HEK293 (cell line): ENCODE measurements at regions not wholly inside any gene's neighbourhood (a gene's known extent, or its start where the extent isn't known, plus 50 kb on each side); places are given as distances from the start of the nearest gene placed in this dataset.

Experiments used
- CTCF ChIA-PET: fragments of 350-600 bp; formaldehyde crosslinking; extraction: SDS; loops from one replicate; lab custom pipeline; 2021; ENCODE audit warnings: antibody characterized with exemption; lab: Yijun Ruan, JAX
- POLR2A ChIA-PET: fragments of 300-600 bp; formaldehyde crosslinking; extraction: SDS; loops from one replicate; lab custom pipeline; 2020; ENCODE audit warnings: antibody characterized with exemption, inconsistent platforms; lab: Yijun Ruan, JAX
- H3K27ac ChIP-seq: fragments of 200-500 bp; sonication (Bioruptor generic); 2 replicates; pipeline ENCODE4 v1.5.1; 2014; ENCODE audit warnings: low read depth, low read length, control low read depth, inconsistent platforms; ENCODE audit errors: extremely low read depth
- H3K36me3 ChIP-seq, 2 experiments: fragments of 200-500 bp in 1 of 2; sonication (Bioruptor generic) in 1 of 2; 1 replicate in 1 of 2; 2 replicates in 1 of 2; pipeline ENCODE4 v1.5.1; 2014 to 2017; ENCODE audit warnings: inconsistent platforms in 2 of 2, low read length in 2 of 2; ENCODE audit not compliant: control insufficient read depth in 2 of 2, insufficient read depth in 1 of 2
- H3K4me1 ChIP-seq: fragments of 200-500 bp; sonication (Bioruptor generic); 2 replicates; pipeline ENCODE4 v1.5.1; 2014; ENCODE audit warnings: mild to moderate bottlenecking, low read length, inconsistent platforms; ENCODE audit not compliant: control insufficient read depth, insufficient read depth
- H3K4me3 ChIP-seq: 2 replicates; pipeline ENCODE4 v1.5.1; 2011; ENCODE audit warnings: low read depth, mild to moderate bottlenecking, control low read depth, low read length, moderate library complexity
- H3K9me3 ChIP-seq: fragments of 200-500 bp; sonication (Bioruptor generic); 2 replicates; pipeline ENCODE4 v1.5.1; 2014; ENCODE audit warnings: low read depth, low read length, inconsistent platforms; ENCODE audit not compliant: control insufficient read depth, insufficient read depth
- GLIS2 ChIP-seq: fragments of 450-650 bp; formaldehyde crosslinking; IDR thresholded peaks from 2 replicates; pipeline ENCODE4 v1.5.1; 2016; ENCODE audit warnings: missing biosample characterization, missing genetic modification characterization
- KLF16 ChIP-seq: fragments of 450-650 bp; formaldehyde crosslinking; IDR thresholded peaks from 2 replicates; pipeline ENCODE4 v1.5.1; 2017; ENCODE audit warnings: missing biosample characterization, missing genetic modification characterization
- MYNN ChIP-seq: fragments of 450-650 bp; formaldehyde crosslinking; IDR thresholded peaks from 2 replicates; pipeline ENCODE4 v1.5.1; 2016; ENCODE audit warnings: missing biosample characterization, missing genetic modification characterization, borderline replicate concordance
- OVOL3 ChIP-seq: fragments of 450-650 bp; formaldehyde crosslinking; IDR thresholded peaks from 2 replicates; pipeline ENCODE4 v1.5.1; 2016; ENCODE audit warnings: missing biosample characterization, missing genetic modification characterization
- YY2 ChIP-seq: fragments of 450-650 bp; formaldehyde crosslinking; IDR thresholded peaks from 2 replicates; pipeline ENCODE4 v1.5.1; 2016; ENCODE audit warnings: missing biosample characterization, missing genetic modification characterization
- ZBTB21 ChIP-seq: fragments of 450-650 bp; formaldehyde crosslinking; IDR thresholded peaks from 2 replicates; pipeline ENCODE4 v1.5.1; 2017; ENCODE audit warnings: missing biosample characterization, missing genetic modification characterization
- ZNF140 ChIP-seq: fragments of 450-650 bp; formaldehyde crosslinking; IDR thresholded peaks from 2 replicates; pipeline ENCODE4 v1.5.1; 2016; ENCODE audit warnings: missing biosample characterization, missing genetic modification characterization
- ZNF157 ChIP-seq: fragments of 450-650 bp; formaldehyde crosslinking; IDR thresholded peaks from 2 replicates; pipeline ENCODE4 v1.5.1; 2016; ENCODE audit warnings: missing biosample characterization, missing genetic modification characterization
- ZNF169 ChIP-seq: fragments of 450-650 bp; formaldehyde crosslinking; IDR thresholded peaks from 2 replicates; pipeline ENCODE4 v1.5.1; 2016; ENCODE audit warnings: missing biosample characterization, missing genetic modification characterization
- ZNF184 ChIP-seq: fragments of 450-650 bp; IDR thresholded peaks from 2 replicates; pipeline ENCODE4 v1.5.1; 2018; ENCODE audit warnings: missing biosample characterization, mild to moderate bottlenecking, missing genetic modification characterization
- ZNF211 ChIP-seq: fragments of 450-650 bp; formaldehyde crosslinking; IDR thresholded peaks from 2 replicates; pipeline ENCODE4 v1.5.1; 2016; ENCODE audit warnings: low read depth, missing biosample characterization, missing genetic modification characterization
- ZNF350 ChIP-seq: fragments of 450-650 bp; formaldehyde crosslinking; IDR thresholded peaks from 2 replicates; pipeline ENCODE4 v1.5.0; 2017; ENCODE audit warnings: missing biosample characterization, mild to moderate bottlenecking, missing genetic modification characterization
- ZNF354C ChIP-seq: fragments of 450-650 bp; formaldehyde crosslinking; IDR thresholded peaks from 2 replicates; pipeline ENCODE4 v1.5.1; 2016; ENCODE audit warnings: missing biosample characterization, missing genetic modification characterization, low read depth, borderline replicate concordance
- ZNF433 ChIP-seq: fragments of 450-650 bp; formaldehyde crosslinking; IDR thresholded peaks from 2 replicates; pipeline ENCODE4 v1.5.1; 2016; ENCODE audit warnings: missing biosample characterization, missing genetic modification characterization, low read depth
- ZNF558 ChIP-seq: fragments of 450-650 bp; formaldehyde crosslinking; IDR thresholded peaks from 2 replicates; pipeline ENCODE4 v1.5.1; 2016; ENCODE audit warnings: missing biosample characterization, missing genetic modification characterization
- ZNF596 ChIP-seq: fragments of 450-650 bp; IDR thresholded peaks from 2 replicates; pipeline ENCODE4 v1.5.0; 2018; ENCODE audit warnings: missing biosample characterization, mild to moderate bottlenecking, missing genetic modification characterization, moderate library complexity
- ZNF701 ChIP-seq: fragments of 450-650 bp; formaldehyde crosslinking; IDR thresholded peaks from 2 replicates; pipeline ENCODE4 v1.5.1; 2016; ENCODE audit warnings: missing biosample characterization, missing genetic modification characterization
- TF ChIP-seq, protein P1 (sequence below): fragments of 450-650 bp; formaldehyde crosslinking; IDR thresholded peaks from 2 replicates; pipeline ENCODE4 v1.5.1; 2016; ENCODE audit warnings: missing biosample characterization, missing genetic modification characterization
- TF ChIP-seq, protein P2 (sequence below): fragments of 450-650 bp; formaldehyde crosslinking; IDR thresholded peaks from 2 replicates; pipeline ENCODE4 v1.5.1; 2016; ENCODE audit warnings: missing biosample characterization, missing genetic modification characterization, low read depth
- TF ChIP-seq, protein P3 (sequence below): fragments of 450-650 bp; formaldehyde crosslinking; IDR thresholded peaks from 2 replicates; pipeline ENCODE4 v1.5.1; 2016; ENCODE audit warnings: missing biosample characterization, missing genetic modification characterization
- TF ChIP-seq, protein P4 (sequence below): fragments of 450-650 bp; formaldehyde crosslinking; conservative IDR thresholded peaks from 2 replicates; pipeline ENCODE4 v1.5.1; 2016; ENCODE audit warnings: low read depth, missing biosample characterization, missing genetic modification characterization
- TF ChIP-seq, protein P5 (sequence below): fragments of 450-650 bp; formaldehyde crosslinking; IDR thresholded peaks from 2 replicates; pipeline ENCODE4 v1.5.1; 2016; ENCODE audit warnings: missing biosample characterization, missing genetic modification characterization

DNA sequence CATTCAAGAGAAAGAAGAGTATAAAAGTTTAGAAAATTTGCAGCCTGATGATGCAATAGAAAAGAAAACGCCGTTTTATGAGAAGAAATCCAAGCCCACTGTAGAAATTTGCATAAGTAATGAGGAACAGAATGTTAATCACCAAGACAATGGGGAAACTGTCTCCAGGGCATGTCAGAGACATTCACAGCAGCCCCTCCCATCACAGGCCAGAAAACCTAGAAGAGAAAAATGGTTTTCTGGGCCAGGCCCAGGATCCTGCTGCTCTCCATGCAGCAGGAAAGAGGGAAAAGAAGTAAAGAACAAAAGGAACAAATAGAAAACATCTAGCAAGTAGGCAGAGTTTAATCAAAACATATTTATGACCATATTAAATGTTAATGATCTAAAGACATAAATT lies 119.0 kb downstream of the ANKRD50 start (continued):
- TF ChIP-seq, protein P1, sequence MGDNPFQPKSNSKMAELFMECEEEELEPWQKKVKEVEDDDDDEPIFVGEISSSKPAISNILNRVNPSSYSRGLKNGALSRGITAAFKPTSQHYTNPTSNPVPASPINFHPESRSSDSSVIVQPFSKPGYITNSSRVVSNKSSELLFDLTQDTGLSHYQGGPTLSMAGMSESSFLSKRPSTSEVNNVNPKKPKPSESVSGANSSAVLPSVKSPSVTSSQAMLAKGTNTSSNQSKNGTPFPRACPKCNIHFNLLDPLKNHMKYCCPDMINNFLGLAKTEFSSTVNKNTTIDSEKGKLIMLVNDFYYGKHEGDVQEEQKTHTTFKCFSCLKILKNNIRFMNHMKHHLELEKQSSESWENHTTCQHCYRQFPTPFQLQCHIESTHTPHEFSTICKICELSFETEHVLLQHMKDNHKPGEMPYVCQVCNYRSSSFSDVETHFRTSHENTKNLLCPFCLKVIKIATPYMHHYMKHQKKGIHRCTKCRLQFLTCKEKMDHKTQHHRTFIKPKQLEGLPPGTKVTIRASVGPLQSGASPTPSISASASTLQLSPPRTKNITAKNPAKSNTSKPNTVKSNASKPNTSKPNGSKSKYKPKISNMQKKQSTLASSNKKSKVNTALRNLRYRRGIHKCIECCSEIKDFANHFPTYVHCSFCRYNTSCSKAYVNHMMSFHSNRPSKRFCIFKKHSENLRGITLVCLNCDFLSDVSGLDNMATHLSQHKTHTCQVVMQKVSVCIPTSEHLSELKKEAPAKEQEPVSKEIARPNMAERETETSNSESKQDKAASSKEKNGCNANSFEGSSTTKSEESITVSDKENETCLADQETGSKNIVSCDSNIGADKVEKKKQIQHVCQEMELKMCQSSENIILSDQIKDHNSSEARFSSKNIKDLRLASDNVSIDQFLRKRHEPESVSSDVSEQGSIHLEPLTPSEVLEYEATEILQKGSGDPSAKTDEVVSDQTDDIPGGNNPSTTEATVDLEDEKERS (tag by site-specific recombination) = no peak

DNA sequence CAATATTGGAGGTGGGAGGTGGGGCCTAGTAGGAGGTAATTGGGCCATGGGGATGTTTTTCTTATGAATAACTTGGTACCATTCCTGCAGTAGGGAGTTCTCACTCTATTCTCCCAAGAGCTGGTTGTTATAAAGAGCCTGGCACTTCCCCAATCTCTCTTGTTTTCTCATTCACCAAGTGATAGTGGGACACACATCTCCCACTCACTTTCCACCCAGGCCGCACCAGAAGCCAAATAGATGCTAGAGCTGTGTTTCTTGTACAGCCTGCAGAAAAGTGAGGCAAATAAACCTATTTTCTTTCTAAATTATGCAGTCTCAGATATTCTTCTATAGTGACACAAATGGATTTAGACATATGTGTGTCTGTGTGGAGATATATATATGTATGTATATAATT lies 117.6 kb downstream of the ANKRD50 start:
- Histone ChIP-seq H3K4me3 (no peak overlapping the region), H3K9me3 (no peaks in the 10 kb centered on the region), H3K27ac (no peak overlapping the region), H3K4me1 (no peaks in the 10 kb centered on the region), H3K36me3 (no peaks in the 10 kb centered on the region)
- no peak for TF ChIP-seq GLIS2
- no peak for TF ChIP-seq ZNF211
- no peak for TF ChIP-seq ZNF140
- TF ChIP-seq ZNF596 (tag by site-specific recombination) = no peak
- TF ChIP-seq, protein P2, sequence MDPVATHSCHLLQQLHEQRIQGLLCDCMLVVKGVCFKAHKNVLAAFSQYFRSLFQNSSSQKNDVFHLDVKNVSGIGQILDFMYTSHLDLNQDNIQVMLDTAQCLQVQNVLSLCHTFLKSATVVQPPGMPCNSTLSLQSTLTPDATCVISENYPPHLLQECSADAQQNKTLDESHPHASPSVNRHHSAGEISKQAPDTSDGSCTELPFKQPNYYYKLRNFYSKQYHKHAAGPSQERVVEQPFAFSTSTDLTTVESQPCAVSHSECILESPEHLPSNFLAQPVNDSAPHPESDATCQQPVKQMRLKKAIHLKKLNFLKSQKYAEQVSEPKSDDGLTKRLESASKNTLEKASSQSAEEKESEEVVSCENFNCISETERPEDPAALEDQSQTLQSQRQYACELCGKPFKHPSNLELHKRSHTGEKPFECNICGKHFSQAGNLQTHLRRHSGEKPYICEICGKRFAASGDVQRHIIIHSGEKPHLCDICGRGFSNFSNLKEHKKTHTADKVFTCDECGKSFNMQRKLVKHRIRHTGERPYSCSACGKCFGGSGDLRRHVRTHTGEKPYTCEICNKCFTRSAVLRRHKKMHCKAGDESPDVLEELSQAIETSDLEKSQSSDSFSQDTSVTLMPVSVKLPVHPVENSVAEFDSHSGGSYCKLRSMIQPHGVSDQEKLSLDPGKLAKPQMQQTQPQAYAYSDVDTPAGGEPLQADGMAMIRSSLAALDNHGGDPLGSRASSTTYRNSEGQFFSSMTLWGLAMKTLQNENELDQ = no peak
- TF ChIP-seq YY2 (tag by site-specific recombination) = no peak
- TF ChIP-seq ZNF184 (tag by site-specific recombination) = no peak
- TF ChIP-seq ZNF701 (tag by site-specific recombination) = no peak
- TF ChIP-seq ZNF157 = no peak
- TF ChIP-seq, protein P3, sequence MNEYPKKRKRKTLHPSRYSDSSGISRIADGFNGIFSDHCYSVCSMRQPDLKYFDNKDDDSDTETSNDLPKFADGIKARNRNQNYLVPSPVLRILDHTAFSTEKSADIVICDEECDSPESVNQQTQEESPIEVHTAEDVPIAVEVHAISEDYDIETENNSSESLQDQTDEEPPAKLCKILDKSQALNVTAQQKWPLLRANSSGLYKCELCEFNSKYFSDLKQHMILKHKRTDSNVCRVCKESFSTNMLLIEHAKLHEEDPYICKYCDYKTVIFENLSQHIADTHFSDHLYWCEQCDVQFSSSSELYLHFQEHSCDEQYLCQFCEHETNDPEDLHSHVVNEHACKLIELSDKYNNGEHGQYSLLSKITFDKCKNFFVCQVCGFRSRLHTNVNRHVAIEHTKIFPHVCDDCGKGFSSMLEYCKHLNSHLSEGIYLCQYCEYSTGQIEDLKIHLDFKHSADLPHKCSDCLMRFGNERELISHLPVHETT (tag by site-specific recombination) = no peak
- TF ChIP-seq, protein P4, sequence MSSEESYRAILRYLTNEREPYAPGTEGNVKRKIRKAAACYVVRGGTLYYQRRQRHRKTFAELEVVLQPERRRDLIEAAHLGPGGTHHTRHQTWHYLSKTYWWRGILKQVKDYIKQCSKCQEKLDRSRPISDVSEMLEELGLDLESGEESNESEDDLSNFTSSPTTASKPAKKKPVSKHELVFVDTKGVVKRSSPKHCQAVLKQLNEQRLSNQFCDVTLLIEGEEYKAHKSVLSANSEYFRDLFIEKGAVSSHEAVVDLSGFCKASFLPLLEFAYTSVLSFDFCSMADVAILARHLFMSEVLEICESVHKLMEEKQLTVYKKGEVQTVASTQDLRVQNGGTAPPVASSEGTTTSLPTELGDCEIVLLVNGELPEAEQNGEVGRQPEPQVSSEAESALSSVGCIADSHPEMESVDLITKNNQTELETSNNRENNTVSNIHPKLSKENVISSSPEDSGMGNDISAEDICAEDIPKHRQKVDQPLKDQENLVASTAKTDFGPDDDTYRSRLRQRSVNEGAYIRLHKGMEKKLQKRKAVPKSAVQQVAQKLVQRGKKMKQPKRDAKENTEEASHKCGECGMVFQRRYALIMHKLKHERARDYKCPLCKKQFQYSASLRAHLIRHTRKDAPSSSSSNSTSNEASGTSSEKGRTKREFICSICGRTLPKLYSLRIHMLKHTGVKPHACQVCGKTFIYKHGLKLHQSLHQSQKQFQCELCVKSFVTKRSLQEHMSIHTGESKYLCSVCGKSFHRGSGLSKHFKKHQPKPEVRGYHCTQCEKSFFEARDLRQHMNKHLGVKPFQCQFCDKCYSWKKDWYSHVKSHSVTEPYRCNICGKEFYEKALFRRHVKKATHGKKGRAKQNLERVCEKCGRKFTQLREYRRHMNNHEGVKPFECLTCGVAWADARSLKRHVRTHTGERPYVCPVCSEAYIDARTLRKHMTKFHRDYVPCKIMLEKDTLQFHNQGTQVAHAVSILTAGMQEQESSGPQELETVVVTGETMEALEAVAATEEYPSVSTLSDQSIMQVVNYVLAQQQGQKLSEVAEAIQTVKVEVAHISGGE (tag by site-specific recombination) = no peak
- no peak for TF ChIP-seq KLF16
- ChIA-PET CTCF (no interaction called here), POLR2A (no interaction called here)

DNA sequence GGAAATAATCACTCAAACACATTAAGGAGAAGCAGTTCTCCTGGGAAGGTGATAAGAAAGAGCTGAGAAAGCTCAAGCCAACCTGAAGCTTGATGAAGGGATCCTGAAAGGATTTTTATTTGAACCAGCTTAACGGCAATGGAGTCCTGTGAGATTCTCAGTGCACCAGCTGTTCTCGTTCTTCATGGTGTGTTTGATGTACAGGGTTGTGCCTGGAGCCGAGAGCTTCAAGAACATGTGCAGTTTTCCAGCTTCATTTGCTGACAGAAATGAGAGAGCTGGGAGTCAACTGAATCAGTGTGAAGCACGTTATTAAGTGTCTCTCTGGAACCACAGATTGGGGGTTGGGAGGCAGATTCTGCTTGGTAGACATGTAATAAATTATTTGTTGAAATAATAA lies 115.7 kb downstream of the ANKRD50 start:
- ChIA-PET POLR2A (no interaction called here), CTCF (interaction anchor here (0.6 kb wide), 1 partner anchor 1280 kb away, joined by 4 read pairs; no protein-coding TSS in a partner anchor)
- Histone ChIP-seq H3K4me1 (no peaks in the 10 kb centered on the region), H3K4me3 (no peak overlapping the region), H3K9me3 (no peaks in the 10 kb centered on the region), H3K36me3 (no peaks in the 10 kb centered on the region), H3K27ac (no peak overlapping the region)
- TF ChIP-seq MYNN (tag by site-specific recombination) (no peak), ZNF433 (tag by site-specific recombination) (no peak), ZNF354C (no peak), OVOL3 (tag by site-specific recombination) (no peak), ZNF169 (tag by site-specific recombination) (no peak), ZBTB21 (no peak), ZNF350 (tag by site-specific recombination) (no peak), ZNF558 (no peak)
- TF ChIP-seq, protein P5, sequence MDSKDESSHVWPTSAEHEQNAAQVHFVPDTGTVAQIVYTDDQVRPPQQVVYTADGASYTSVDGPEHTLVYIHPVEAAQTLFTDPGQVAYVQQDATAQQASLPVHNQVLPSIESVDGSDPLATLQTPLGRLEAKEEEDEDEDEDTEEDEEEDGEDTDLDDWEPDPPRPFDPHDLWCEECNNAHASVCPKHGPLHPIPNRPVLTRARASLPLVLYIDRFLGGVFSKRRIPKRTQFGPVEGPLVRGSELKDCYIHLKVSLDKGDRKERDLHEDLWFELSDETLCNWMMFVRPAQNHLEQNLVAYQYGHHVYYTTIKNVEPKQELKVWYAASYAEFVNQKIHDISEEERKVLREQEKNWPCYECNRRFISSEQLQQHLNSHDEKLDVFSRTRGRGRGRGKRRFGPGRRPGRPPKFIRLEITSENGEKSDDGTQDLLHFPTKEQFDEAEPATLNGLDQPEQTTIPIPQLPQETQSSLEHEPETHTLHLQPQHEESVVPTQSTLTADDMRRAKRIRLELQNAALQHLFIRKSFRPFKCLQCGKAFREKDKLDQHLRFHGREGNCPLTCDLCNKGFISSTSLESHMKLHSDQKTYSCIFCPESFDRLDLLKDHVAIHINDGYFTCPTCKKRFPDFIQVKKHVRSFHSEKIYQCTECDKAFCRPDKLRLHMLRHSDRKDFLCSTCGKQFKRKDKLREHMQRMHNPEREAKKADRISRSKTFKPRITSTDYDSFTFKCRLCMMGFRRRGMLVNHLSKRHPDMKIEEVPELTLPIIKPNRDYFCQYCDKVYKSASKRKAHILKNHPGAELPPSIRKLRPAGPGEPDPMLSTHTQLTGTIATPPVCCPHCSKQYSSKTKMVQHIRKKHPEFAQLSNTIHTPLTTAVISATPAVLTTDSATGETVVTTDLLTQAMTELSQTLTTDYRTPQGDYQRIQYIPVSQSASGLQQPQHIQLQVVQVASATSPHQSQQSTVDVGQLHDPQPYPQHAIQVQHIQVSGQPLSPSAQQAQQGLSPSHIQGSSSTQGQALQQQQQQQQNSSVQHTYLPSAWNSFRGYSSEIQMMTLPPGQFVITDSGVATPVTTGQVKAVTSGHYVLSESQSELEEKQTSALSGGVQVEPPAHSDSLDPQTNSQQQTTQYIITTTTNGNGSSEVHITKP (tag by site-specific recombination) = no peak
